Endometrial microvascular endothelial cells (primary cell): ENCODE measurements at regions not wholly inside any gene's neighbourhood (a gene's known extent, or its start where the extent isn't known, plus 50 kb on each side); places are given as distances from the start of the nearest gene placed in this dataset.

Experiments used
- in situ Hi-C: cut with HindIII; loops from 2 replicates; pipeline ENCODE4 v1.10.0; 2017; ENCODE audit warnings: low sequenced_read_pairs, low pct_unique_long_range_greater_than_20kb; ENCODE audit errors: inconsistent ontology term

- in situ Hi-C loops = loop anchor here (25.0 kb wide), 1 partner anchor 168 kb away; no protein-coding TSS in a partner anchor
Observed at GRCh38 chr10:3430501-3430900, 257.9 kb upstream of the PITRM1 start.

- in situ Hi-C loops = loop anchor here (25.0 kb wide), 1 partner anchor 167 kb away; no protein-coding TSS in a partner anchor
Observed at GRCh38 chr10:3429676-3430075, 257.1 kb upstream of the PITRM1 start.

- in situ Hi-C loops = loop anchor here (25.0 kb wide), 1 partner anchor 167 kb away; no protein-coding TSS in a partner anchor
Observed at GRCh38 chr10:3428826-3429225, 256.2 kb upstream of the PITRM1 start.

- in situ Hi-C loops = loop anchor here (25.0 kb wide), 1 partner anchor 166 kb away; no protein-coding TSS in a partner anchor
Observed at GRCh38 chr10:3427950-3428354, 255.4 kb upstream of the PITRM1 start.

GRCh38 chr10:3427347-3427746 lies 254.8 kb upstream of the PITRM1 start:
- in situ Hi-C loops = loop anchor here (25.0 kb wide), 1 partner anchor 165 kb away; no protein-coding TSS in a partner anchor

- in situ Hi-C loops = loop anchor here (25.0 kb wide), 1 partner anchor 164 kb away; no protein-coding TSS in a partner anchor
Observed at GRCh38 chr10:3426190-3426845, 253.7 kb upstream of the PITRM1 start.

GRCh38 chr10:3425716-3426115 lies 253.1 kb upstream of the PITRM1 start:
- in situ Hi-C loops = loop anchor here (25.0 kb wide), 1 partner anchor 163 kb away; no protein-coding TSS in a partner anchor

- in situ Hi-C loops = loop anchor here (25.0 kb wide), 1 partner anchor 163 kb away; no protein-coding TSS in a partner anchor
Observed at GRCh38 chr10:3425261-3425660, 252.7 kb upstream of the PITRM1 start.

- in situ Hi-C loops = no loop called here
Observed at GRCh38 chr10:3424111-3424851, 251.7 kb upstream of the PITRM1 start.

- in situ Hi-C loops = no loop called here
Observed at GRCh38 chr10:3423384-3423783, 250.8 kb upstream of the PITRM1 start.

GRCh38 chr10:3422282-3422681 lies 249.7 kb upstream of the PITRM1 start:
- in situ Hi-C loops = no loop called here

GRCh38 chr10:3421537-3422257 lies 249.1 kb upstream of the PITRM1 start:
- in situ Hi-C loops = no loop called here

GRCh38 chr10:3420527-3421469 lies 248.2 kb upstream of the PITRM1 start:
- in situ Hi-C loops = no loop called here

GRCh38 chr10:3419719-3420495 lies 247.3 kb upstream of the PITRM1 start:
- in situ Hi-C loops = no loop called here

- in situ Hi-C loops = no loop called here
Observed at GRCh38 chr10:3418926-3419325, 246.3 kb upstream of the PITRM1 start.

GRCh38 chr10:3418041-3418754 lies 245.6 kb upstream of the PITRM1 start:
- in situ Hi-C loops = no loop called here

GRCh38 chr10:3417096-3417495 lies 244.5 kb upstream of the PITRM1 start:
- in situ Hi-C loops = no loop called here
